GM23248 (cell line): ENCODE measurements at regions not wholly inside any gene's neighbourhood (a gene's known extent, or its start where the extent isn't known, plus 50 kb on each side); places are given as distances from the start of the nearest gene placed in this dataset.

Experiments used
- DNase-seq: peaks from one replicate; pipeline ENCODE4 v3.0.0-alpha.2; 2015
- H2AFZ ChIP-seq: fragments of 200-600 bp; sonication (generic); 2 replicates; pipeline ENCODE4 v1.6.1; 2016; ENCODE audit warnings: antibody characterized with exemption
- H3F3A ChIP-seq: fragments of 200-600 bp; sonication (generic); 2 replicates; pipeline ENCODE4 v1.6.1; 2016; ENCODE audit warnings: mild to moderate bottlenecking, antibody characterized with exemption, mixed run types; ENCODE audit not compliant: insufficient read depth
- H3K27ac ChIP-seq: fragments of 200-600 bp; sonication (generic); 2 replicates; pipeline ENCODE4 v1.5.1; 2016; ENCODE audit warnings: mild to moderate bottlenecking
- H3K27me3 ChIP-seq: fragments of 200-600 bp; sonication (generic); replicated peaks from 2 replicates; pipeline ENCODE4 v1.6.1; 2016; ENCODE audit warnings: mild to moderate bottlenecking; ENCODE audit not compliant: insufficient read depth
- H3K36me3 ChIP-seq: fragments of 200-600 bp; sonication (generic); 2 replicates; pipeline ENCODE4 v1.6.1; 2016; ENCODE audit warnings: low read depth, mild to moderate bottlenecking
- H3K4me1 ChIP-seq: fragments of 200-600 bp; sonication (generic); 2 replicates; pipeline ENCODE4 v1.6.1; 2016; ENCODE audit warnings: mild to moderate bottlenecking; ENCODE audit not compliant: insufficient read depth
- H3K4me2 ChIP-seq: fragments of 200-600 bp; sonication (generic); one replicate; pipeline ENCODE4 v1.6.1; 2016; ENCODE audit warnings: mild to moderate bottlenecking; ENCODE audit not compliant: unreplicated experiment
- H3K4me3 ChIP-seq: fragments of 200-600 bp; sonication (generic); 2 replicates; pipeline ENCODE4 v1.5.1; 2016; ENCODE audit warnings: mild to moderate bottlenecking
- H3K79me2 ChIP-seq: fragments of 200-600 bp; sonication (generic); 2 replicates; pipeline ENCODE4 v1.6.1; 2016; ENCODE audit warnings: mild to moderate bottlenecking; ENCODE audit not compliant: insufficient read depth
- H3K9ac ChIP-seq: fragments of 200-600 bp; sonication (generic); 2 replicates; pipeline ENCODE4 v1.6.1; 2016; ENCODE audit warnings: mild to moderate bottlenecking
- H3K9me2 ChIP-seq: fragments of 200-600 bp; sonication (generic); 2 replicates; pipeline ENCODE4 v1.6.1; 2016; ENCODE audit warnings: mixed run types, mild to moderate bottlenecking, moderate library complexity; ENCODE audit not compliant: insufficient read depth
- H3K9me3 ChIP-seq: fragments of 200-600 bp; sonication (generic); one replicate; pipeline ENCODE4 v1.6.1; 2017; ENCODE audit warnings: low read depth
- H4K20me1 ChIP-seq: fragments of 200-600 bp; sonication (generic); 2 replicates; pipeline ENCODE4 v1.6.0; 2016; ENCODE audit not compliant: insufficient read depth
- EZH2 ChIP-seq: fragments of 200-600 bp; sonication (generic); IDR thresholded peaks from 2 replicates; pipeline ENCODE4 v1.6.1; 2018; ENCODE audit warnings: antibody characterized with exemption, mild to moderate bottlenecking; ENCODE audit not compliant: insufficient read depth, poor library complexity, severe bottlenecking
- EZH2phosphoT487 ChIP-seq: fragments of 200-600 bp; sonication (generic); IDR thresholded peaks from 2 replicates; pipeline ENCODE4 v1.6.1; 2018; ENCODE audit warnings: antibody characterized with exemption, moderate library complexity, mild to moderate bottlenecking, low read depth; ENCODE audit not compliant: insufficient read depth
- WGBS, 2 experiments: methylation state at CpG; one replicate each; pipeline ENCODE4 v1.1.6; 2015 to 2017; ENCODE audit warnings: low lambda C conversion rate in 2 of 2, low coverage in 1 of 2; ENCODE audit errors: missing lambda C conversion rate in 2 of 2; 5-methylcytosine and 5-hydroxymethylcytosine counted together
- in situ Hi-C: fragments of 300-500 bp; cut with MboI; formaldehyde crosslinking; loops from 2 replicates; pipeline ENCODE4 v1.15.0; 2020

- no peaks in the 10 kb centered on the region for H3K36me3 ChIP-seq
- H4K20me1 ChIP-seq, result no peaks in the 10 kb centered on the region
- no peaks in the 10 kb centered on the region for H3K9me3 ChIP-seq
- H3K4me3 ChIP-seq, result no peak overlapping the region
- no peak overlapping the region for H3K4me2 ChIP-seq
- H3K27me3 ChIP-seq, result no peaks in the 10 kb centered on the region
- H3K9me2 ChIP-seq, result no peaks in the 10 kb centered on the region
- no peak overlapping the region for H2AFZ ChIP-seq
- H3K4me1 ChIP-seq, result peaks cover 8% of the 10 kb centered on the region
- no peaks in the 10 kb centered on the region for H3F3A ChIP-seq
- no peak for TF ChIP-seq EZH2
- no peak for TF ChIP-seq EZH2phosphoT487
- peak; percentile 23 for DNase-seq
- H3K27ac ChIP-seq, result no peak overlapping the region
- no peak overlapping the region for H3K9ac ChIP-seq
- H3K79me2 ChIP-seq, result no peaks in the 10 kb centered on the region
- WGBS, 2 experiments, result 87 to 94% methylated on average over 1 of the region's 1 CpG
- in situ Hi-C loops, result no loop called here
Observed at GRCh38 chr7:114857605-114858004, 64.3 kb upstream of the MDFIC start.

- no peak overlapping the region for H3K9ac ChIP-seq
- no peaks in the 10 kb centered on the region for H4K20me1 ChIP-seq
- DNase-seq, result no peak
- H3K4me1 ChIP-seq, result peaks cover 14% of the 10 kb centered on the region
- H3K4me2 ChIP-seq, result no peak overlapping the region
- no peak overlapping the region for H2AFZ ChIP-seq
- no peaks in the 10 kb centered on the region for H3K79me2 ChIP-seq
- no peak overlapping the region for H3K4me3 ChIP-seq
- H3K36me3 ChIP-seq, result no peaks in the 10 kb centered on the region
- no peaks in the 10 kb centered on the region for H3K27me3 ChIP-seq
- TF ChIP-seq EZH2phosphoT487 (no peak), EZH2 (no peak)
- WGBS, 2 experiments, result 90 to 100% methylated on average over 1 of the region's 1 CpG
- no peaks in the 10 kb centered on the region for H3K9me3 ChIP-seq
- no peaks in the 10 kb centered on the region for H3K9me2 ChIP-seq
- H3F3A ChIP-seq, result 0 out of 2 replicates have a peak, but pooled peaks cover 3% of the 10 kb centered on the region
- in situ Hi-C loops, result no loop called here
- no peak overlapping the region for H3K27ac ChIP-seq
Observed at GRCh38 chr7:114859477-114859876, 62.4 kb upstream of the MDFIC start.

GRCh38 chr7:114860206-114860605 lies 61.7 kb upstream of the MDFIC start:
- Histone ChIP-seq H3K79me2 (no peaks in the 10 kb centered on the region), H2AFZ (no peak overlapping the region), H3K9ac (no peak overlapping the region), H3K9me2 (no peaks in the 10 kb centered on the region), H3K27ac (no peak overlapping the region), H3K27me3 (no peaks in the 10 kb centered on the region), H3K4me3 (no peak overlapping the region), H3K36me3 (no peaks in the 10 kb centered on the region), H3K4me1 (peaks cover 15% of the 10 kb centered on the region), H4K20me1 (no peaks in the 10 kb centered on the region), H3K9me3 (no peaks in the 10 kb centered on the region), H3K4me2 (no peak overlapping the region), H3F3A (peaks cover 10% of the 10 kb centered on the region; the same call in 1 of the 2 replicates)
- no peak for TF ChIP-seq EZH2phosphoT487
- TF ChIP-seq EZH2, result no peak
- 78 to 87% methylated on average over 2 of the region's 2 CpGs for WGBS, 2 experiments
- in situ Hi-C loops, result loop anchor here (10.0 kb wide), 1 partner anchor 995 kb away; no protein-coding TSS in a partner anchor
- DNase-seq, result no peak

- DNase-seq, result no peak
- Histone ChIP-seq H2AFZ (no peak overlapping the region), H3K4me3 (no peak overlapping the region), H4K20me1 (no peaks in the 10 kb centered on the region), H3K9me2 (no peaks in the 10 kb centered on the region), H3K9ac (no peak overlapping the region), H3K9me3 (no peaks in the 10 kb centered on the region), H3K4me1 (0 out of 2 replicates have a peak, but pooled peaks cover 7% of the 10 kb centered on the region), H3K36me3 (no peaks in the 10 kb centered on the region), H3K4me2 (no peak overlapping the region), H3K79me2 (no peaks in the 10 kb centered on the region), H3K27me3 (no peaks in the 10 kb centered on the region), H3F3A (peaks cover 12% of the 10 kb centered on the region; the same call in 1 of the 2 replicates), H3K27ac (no peak overlapping the region)
- TF ChIP-seq EZH2, result no peak
- no peak for TF ChIP-seq EZH2phosphoT487
- WGBS, 2 experiments, result 92 to 95% methylated on average over 2 of the region's 2 CpGs
- in situ Hi-C loops, result loop anchor here (10.0 kb wide), 1 partner anchor 992 kb away; no protein-coding TSS in a partner anchor
Observed at GRCh38 chr7:114862406-114862805, 59.5 kb upstream of the MDFIC start.

- Histone ChIP-seq H3K27me3 (no peaks in the 10 kb centered on the region), H3K4me1 (0 out of 2 replicates have a peak, but pooled peaks cover 7% of the 10 kb centered on the region), H3K27ac (no peak overlapping the region), H3K9ac (no peak overlapping the region), H3K4me2 (no peak overlapping the region), H3K4me3 (no peak overlapping the region), H2AFZ (no peak overlapping the region), H3K79me2 (no peaks in the 10 kb centered on the region), H3K9me2 (no peaks in the 10 kb centered on the region), H3K36me3 (no peaks in the 10 kb centered on the region), H4K20me1 (no peaks in the 10 kb centered on the region), H3F3A (peaks cover 12% of the 10 kb centered on the region; the same call in 1 of the 2 replicates), H3K9me3 (no peaks in the 10 kb centered on the region)
- DNase-seq, result peak; percentile 50
- WGBS, 2 experiments, result 13 to 17% methylated on average over 1 of the region's 1 CpG
- TF ChIP-seq EZH2 (no peak), EZH2phosphoT487 (no peak)
- in situ Hi-C loops, result loop anchor here (10.0 kb wide), 1 partner anchor 991 kb away; no protein-coding TSS in a partner anchor
Observed at GRCh38 chr7:114864278-114864677, 57.6 kb upstream of the MDFIC start.
